Spleen (tissue), 11 donors: ENCODE measurements at regions not wholly inside any gene's neighbourhood (a gene's known extent, or its start where the extent isn't known, plus 50 kb on each side); places are given as distances from the start of the nearest gene placed in this dataset.

Source experiments
- DNase-seq: peaks from one replicate; pipeline ENCODE4 v3.0.0-alpha.2; 2020
- H3K27ac ChIP-seq, 8 donors: fragments of 200-600 bp; sonication (generic) in 7 of 8; 1 replicate in 4 of 8; 2 replicates in 4 of 8; pipeline versions ENCODE4 v1.5.0 to v1.8.0; 2016 to 2021; ENCODE audit warnings: inconsistent platforms in 4 of 8, mild to moderate bottlenecking in 4 of 8, moderate library complexity in 1 of 8
- H3K27me3 ChIP-seq, 7 donors: fragments of 200-600 bp; sonication (generic) in 6 of 7; replicated peaks in 1 of 7; 1 replicate in 4 of 7; 2 replicates in 3 of 7; pipeline versions ENCODE4 v1.5.0 to v1.8.0; 2016 to 2021; ENCODE audit warnings: inconsistent platforms in 3 of 7, mild to moderate bottlenecking in 1 of 7
- H3K36me3 ChIP-seq, 6 donors: fragments of 200-600 bp; sonication (generic) in 5 of 6; 1 replicate in 4 of 6; 2 replicates in 2 of 6; pipeline versions ENCODE4 v1.5.0 to v1.8.0; 2016 to 2021; ENCODE audit warnings: inconsistent platforms in 2 of 6
- H3K4me1 ChIP-seq, 6 donors: fragments of 200-600 bp; sonication (generic) in 5 of 6; 1 replicate in 3 of 6; 2 replicates in 3 of 6; pipeline versions ENCODE4 v1.5.0 to v1.8.0; 2016 to 2021; ENCODE audit warnings: inconsistent platforms in 3 of 6
- H3K4me3 ChIP-seq, 8 donors: fragments of 200-600 bp; sonication (generic) in 7 of 8; 1 replicate in 4 of 8; 2 replicates in 4 of 8; pipeline versions ENCODE4 v1.5.0 to v1.8.0; 2016 to 2021; ENCODE audit warnings: inconsistent platforms in 4 of 8, mild to moderate bottlenecking in 4 of 8, moderate library complexity in 2 of 8
- H3K9me3 ChIP-seq, 8 donors: fragments of 200-600 bp; sonication (generic) in 7 of 8; 1 replicate in 4 of 8; 2 replicates in 4 of 8; pipeline versions ENCODE4 v1.5.0 to v1.8.0; 2016 to 2021; ENCODE audit warnings: inconsistent platforms in 4 of 8
- POLR2A ChIP-seq, 3 donors: fragments of 450-650 bp; IDR thresholded peaks; one replicate each; pipeline ENCODE4 v1.5.1; 2017; ENCODE audit warnings: antibody characterized with exemption in 3 of 3, mild to moderate bottlenecking in 1 of 3
- POLR2AphosphoS5 ChIP-seq, 3 donors: sonication (generic); formaldehyde crosslinking; IDR thresholded peaks; one replicate each; pipeline ENCODE4 v1.5.1; 2017; ENCODE audit warnings: antibody characterized with exemption in 3 of 3
- whole genome bisulfite sequencing, 5 donors: extraction: QIAGEN DNeasy Blood & Tissue Kit in 3 of 5; methylation state at CpG; one replicate each; pipeline versions ENCODE4 v1.1.5 to v1.1.7; 2013 to 2018; 5-methylcytosine and 5-hydroxymethylcytosine counted together
- intact Hi-C: fragments of 100-400 bp; cut with DNase I; formaldehyde crosslinking; loops from one replicate; pipeline ENCODE4 v1.15.0; 2023; ENCODE audit warnings: low total_unique reads
- TF ChIP-seq, protein P1 (sequence below), 11 experiments: fragments of 200-600 bp in 7 of 11; fragments of 450-650 bp in 4 of 11; sonication (generic) in 4 of 11; IDR thresholded peaks in 8 of 11; conservative IDR thresholded peaks in 3 of 11; 1 replicate in 7 of 11; 2 replicates in 4 of 11; pipeline versions ENCODE4 v1.4.0 to v1.8.0; 2016 to 2021; ENCODE audit warnings: antibody characterized with exemption in 11 of 11, inconsistent platforms in 4 of 11, mild to moderate bottlenecking in 1 of 11
- donor health status: healthy with polysubstance abuse.
- donor health status: DM: no; HTN: no; CAD: no; lungs with moderate emphysema.
- donor health status: DM: no; HTN: no; CAD: no.
- donor health status: Bipolar disorder and iron deficiency.
- donor health status: healthy.
- donor health status: DM: no; HTN: no; CAD: no.
- donor health status: DM: yes; HTN: yes; CAD: no.

DNA sequence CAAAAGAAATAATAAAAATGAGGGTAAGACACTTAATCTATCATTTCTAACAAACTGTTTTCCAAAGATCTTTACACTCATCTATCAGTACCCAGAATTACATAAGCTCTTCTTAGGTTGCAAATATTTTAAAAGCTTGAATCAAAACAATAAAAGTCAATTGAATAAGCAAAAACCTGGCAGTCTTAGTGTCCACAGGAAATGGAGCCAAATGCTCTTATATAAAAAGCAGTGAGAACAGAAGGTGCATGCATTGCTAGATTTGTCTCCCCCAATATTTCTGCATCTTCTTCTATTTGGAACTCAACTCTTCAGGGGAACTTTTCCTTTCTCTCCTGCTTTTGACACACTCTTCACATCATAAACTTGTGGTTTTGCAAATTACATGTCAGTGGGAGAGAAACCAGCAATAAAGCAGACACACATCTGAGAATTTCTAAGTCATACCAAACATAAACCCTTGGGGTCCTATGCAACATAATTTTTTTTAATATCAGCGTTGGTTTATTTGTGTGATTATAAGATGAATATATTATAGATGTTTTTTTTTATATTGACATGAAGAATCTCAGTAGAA, 343.9 kb upstream of the ACVR2A start:
- no peaks in the 10 kb centered on the region for H3K27me3 ChIP-seq
- intact Hi-C loops: no loop called here
- H3K27ac ChIP-seq: peak overlapping the region in 1 of 8 donors; percentile 32
- no peak for DNase-seq
- no peaks in the 10 kb centered on the region for H3K36me3 ChIP-seq
- no peak overlapping the region for H3K4me3 ChIP-seq
- peaks cover 0 to 4% (median 0%) of the 10 kb centered on the region in 6 donors for H3K4me1 ChIP-seq
- WGBS, 5 donors: 48 to 66% (median 62%) methylated on average over 1 of the region's 1 CpG
- H3K9me3 ChIP-seq: no peaks in the 10 kb centered on the region
- TF ChIP-seq, protein P1, sequence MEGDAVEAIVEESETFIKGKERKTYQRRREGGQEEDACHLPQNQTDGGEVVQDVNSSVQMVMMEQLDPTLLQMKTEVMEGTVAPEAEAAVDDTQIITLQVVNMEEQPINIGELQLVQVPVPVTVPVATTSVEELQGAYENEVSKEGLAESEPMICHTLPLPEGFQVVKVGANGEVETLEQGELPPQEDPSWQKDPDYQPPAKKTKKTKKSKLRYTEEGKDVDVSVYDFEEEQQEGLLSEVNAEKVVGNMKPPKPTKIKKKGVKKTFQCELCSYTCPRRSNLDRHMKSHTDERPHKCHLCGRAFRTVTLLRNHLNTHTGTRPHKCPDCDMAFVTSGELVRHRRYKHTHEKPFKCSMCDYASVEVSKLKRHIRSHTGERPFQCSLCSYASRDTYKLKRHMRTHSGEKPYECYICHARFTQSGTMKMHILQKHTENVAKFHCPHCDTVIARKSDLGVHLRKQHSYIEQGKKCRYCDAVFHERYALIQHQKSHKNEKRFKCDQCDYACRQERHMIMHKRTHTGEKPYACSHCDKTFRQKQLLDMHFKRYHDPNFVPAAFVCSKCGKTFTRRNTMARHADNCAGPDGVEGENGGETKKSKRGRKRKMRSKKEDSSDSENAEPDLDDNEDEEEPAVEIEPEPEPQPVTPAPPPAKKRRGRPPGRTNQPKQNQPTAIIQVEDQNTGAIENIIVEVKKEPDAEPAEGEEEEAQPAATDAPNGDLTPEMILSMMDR (IDR thresholded peaks at IDR 0.05 in 8 of 11, conservative IDR thresholded peaks at IDR 0.05 in 3 of 11): no peak
- TF ChIP-seq POLR2A (IDR thresholded peaks at IDR 0.05): no peak
- no peak for TF ChIP-seq POLR2AphosphoS5 (IDR thresholded peaks at IDR 0.05)

DNA sequence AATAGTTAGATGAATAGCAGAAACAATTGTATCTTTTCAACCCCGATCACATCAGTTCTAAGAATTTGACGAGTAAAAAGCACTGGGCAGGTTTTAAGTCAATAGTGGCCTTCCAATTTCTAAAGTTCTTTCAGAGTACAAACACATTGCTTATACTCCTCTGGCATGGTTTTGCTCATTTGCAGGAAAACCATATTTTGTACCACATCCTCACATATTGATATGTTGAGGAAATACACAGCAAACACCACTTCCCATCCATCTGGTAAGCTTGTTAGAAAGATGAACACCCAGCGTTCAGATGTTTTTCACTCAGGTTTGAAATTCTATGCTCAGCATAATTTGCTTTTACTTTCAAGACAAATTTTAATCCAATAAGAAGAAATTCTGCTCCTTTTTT, 344.6 kb upstream of the ACVR2A start:
- H3K4me1 ChIP-seq: peaks cover 0 to 4% (median 0%) of the 10 kb centered on the region in 6 donors
- WGBS, 5 donors: 21 to 47% (median 30%) methylated on average over 3 of the region's 3 CpGs
- TF ChIP-seq, protein P1 (IDR thresholded peaks at IDR 0.05 in 8 of 11, conservative IDR thresholded peaks at IDR 0.05 in 3 of 11): no peak
- no peak for TF ChIP-seq POLR2A (IDR thresholded peaks at IDR 0.05)
- TF ChIP-seq POLR2AphosphoS5 (IDR thresholded peaks at IDR 0.05): no peak
- H3K27me3 ChIP-seq: no peaks in the 10 kb centered on the region
- intact Hi-C loops: no loop called here
- peak overlapping the region in 1 of 8 donors; percentile 69 for H3K27ac ChIP-seq
- no peak overlapping the region for H3K4me3 ChIP-seq
- DNase-seq: no peak
- no peaks in the 10 kb centered on the region for H3K36me3 ChIP-seq
- no peaks in the 10 kb centered on the region for H3K9me3 ChIP-seq

DNA sequence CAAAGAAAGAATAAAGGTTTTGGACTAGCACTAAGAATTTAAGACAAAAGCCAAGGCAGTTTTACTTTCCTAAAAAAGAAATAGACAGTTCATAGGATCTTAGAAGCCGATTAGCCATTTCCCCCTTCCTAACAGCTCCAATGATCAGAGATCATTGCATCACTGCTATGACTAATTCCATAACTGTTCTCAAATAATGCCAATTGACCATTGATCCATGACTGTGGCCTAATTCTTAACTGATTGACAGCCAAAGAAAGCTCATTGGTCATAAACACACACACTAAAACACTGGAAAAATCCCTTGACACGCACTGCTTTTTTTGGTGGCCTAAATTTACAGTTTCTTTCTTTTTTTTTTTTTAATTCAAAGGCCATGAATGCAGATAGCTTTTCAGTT, 345.0 kb upstream of the ACVR2A start:
- Histone ChIP-seq H3K27ac (peak overlapping the region in 4 of 8 donors; percentile 6 to 69 (median 40)), H3K27me3 (no peaks in the 10 kb centered on the region)

DNA sequence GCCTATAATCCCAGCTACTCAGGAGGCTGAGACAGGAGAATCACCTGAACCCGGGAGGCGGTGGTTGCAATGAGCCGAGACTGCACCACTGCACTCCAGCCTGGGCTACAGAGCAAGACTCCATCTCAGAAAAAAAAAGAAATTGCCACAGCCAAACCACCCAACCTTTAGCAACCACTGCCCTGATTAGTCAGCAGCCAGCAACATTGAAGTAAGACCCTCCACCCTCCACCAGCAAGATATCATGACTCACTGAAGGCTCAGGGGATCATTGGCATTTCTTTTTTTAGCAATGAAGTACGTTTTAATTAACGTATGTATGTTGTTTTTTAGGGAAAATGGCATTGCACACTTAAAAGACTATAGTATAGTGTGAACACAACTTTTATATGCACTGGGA, 349.1 kb upstream of the ACVR2A start:
- H3K9me3 ChIP-seq: no peaks in the 10 kb centered on the region
- no peak overlapping the region for H3K4me3 ChIP-seq
- 83 to 91% (median 88%) methylated on average over 5 of the region's 5 CpGs for WGBS, 5 donors
- H3K36me3 ChIP-seq: no peaks in the 10 kb centered on the region
- DNase-seq: no peak
- no peak for TF ChIP-seq POLR2AphosphoS5 (IDR thresholded peaks at IDR 0.05)
- TF ChIP-seq, protein P1 (IDR thresholded peaks at IDR 0.05 in 8 of 11, conservative IDR thresholded peaks at IDR 0.05 in 3 of 11): no peak
- no peak for TF ChIP-seq POLR2A (IDR thresholded peaks at IDR 0.05)
- intact Hi-C loops: no loop called here
- no peak overlapping the region for H3K27ac ChIP-seq
- H3K27me3 ChIP-seq: no peaks in the 10 kb centered on the region
- H3K4me1 ChIP-seq: peaks cover 0 to 2% (median 0%) of the 10 kb centered on the region in 6 donors

More for the DNA sequence above, 345.0 kb upstream of the ACVR2A start:
- intact Hi-C loops: no loop called here
- no peak for DNase-seq
- no peak for TF ChIP-seq POLR2A (IDR thresholded peaks at IDR 0.05)
- no peak for TF ChIP-seq POLR2AphosphoS5 (IDR thresholded peaks at IDR 0.05)
- TF ChIP-seq, protein P1 (IDR thresholded peaks at IDR 0.05 in 8 of 11, conservative IDR thresholded peaks at IDR 0.05 in 3 of 11): no peak
- Histone ChIP-seq H3K4me3 (no peak overlapping the region), H3K36me3 (no peaks in the 10 kb centered on the region), H3K4me1 (peaks cover 0 to 4% (median 0%) of the 10 kb centered on the region in 6 donors), H3K9me3 (no peaks in the 10 kb centered on the region)
- WGBS, 5 donors: 35 to 50% (median 39%) methylated on average over 2 of the region's 2 CpGs
